CD14-positive monocyte (primary cell): ENCODE measurements at regions not wholly inside any gene's neighbourhood (a gene's known extent, or its start where the extent isn't known, plus 50 kb on each side); places are given as distances from the start of the nearest gene placed in this dataset.

Experiments used
- DNase-seq, 3 donors: peaks; one replicate each; pipeline ENCODE4 v3.0.0-alpha.2; 2011 to 2022
- H2AFZ ChIP-seq: 2 replicates; pipeline ENCODE4 v1.6.0; 2012; ENCODE audit warnings: mild to moderate bottlenecking, low read depth, low read length, inconsistent platforms; ENCODE audit not compliant: insufficient read depth, poor library complexity, severe bottlenecking
- H3K27ac ChIP-seq, 2 donors: 1 replicate in 1 of 2; 2 replicates in 1 of 2; pipeline ENCODE4 v1.5.1; 2012 to 2013; ENCODE audit warnings: low read length in 2 of 2, control low read depth in 1 of 2, inconsistent platforms in 1 of 2, low read depth in 1 of 2, mild to moderate bottlenecking in 1 of 2
- H3K27me3 ChIP-seq, 2 donors: one replicate each; pipeline versions ENCODE4 v1.6.0 to v1.6.1; 2011 to 2013; ENCODE audit warnings: low read length in 2 of 2; ENCODE audit not compliant: control insufficient read depth in 2 of 2, insufficient read depth in 2 of 2
- H3K36me3 ChIP-seq, 2 donors: replicated peaks in 1 of 2; 1 replicate in 1 of 2; 2 replicates in 1 of 2; pipeline versions ENCODE4 v1.5.1 to v1.6.1; 2012 to 2013; ENCODE audit warnings: low read length in 2 of 2, control low read depth in 1 of 2, inconsistent platforms in 1 of 2, mild to moderate bottlenecking in 1 of 2; ENCODE audit not compliant: insufficient read depth in 2 of 2, control insufficient read depth in 1 of 2
- H3K4me1 ChIP-seq, 2 donors: 1 replicate in 1 of 2; 2 replicates in 1 of 2; pipeline versions ENCODE4 v1.5.1 to v1.6.1; 2012 to 2013; ENCODE audit warnings: low read length in 2 of 2, control low read depth in 1 of 2, inconsistent platforms in 1 of 2, mild to moderate bottlenecking in 1 of 2, moderate library complexity in 1 of 2; ENCODE audit not compliant: insufficient read depth in 2 of 2, control insufficient read depth in 1 of 2
- H3K4me2 ChIP-seq: replicated peaks from 2 replicates; pipeline ENCODE3; 2012; ENCODE audit warnings: low read length, moderate library complexity, mild to moderate bottlenecking; ENCODE audit not compliant: poor library complexity, severe bottlenecking; ENCODE audit errors: extremely low read depth
- H3K4me3 ChIP-seq, 3 experiments: fragments of 200-600 bp in 1 of 3; sonication (generic) in 1 of 3; replicated peaks in 1 of 3; 1 replicate in 2 of 3; 2 replicates in 1 of 3; pipeline ENCODE4 v1.5.1; 2011 to 2013; ENCODE audit warnings: low read length in 3 of 3, mild to moderate bottlenecking in 3 of 3, control low read depth in 2 of 3, low read depth in 2 of 3, inconsistent platforms in 1 of 3, moderate library complexity in 1 of 3
- H3K79me2 ChIP-seq: 2 replicates; pipeline ENCODE4 v1.6.0; 2012; ENCODE audit warnings: mild to moderate bottlenecking, control low read depth, inconsistent platforms, low read length, moderate library complexity; ENCODE audit not compliant: insufficient read depth
- H3K9ac ChIP-seq: 2 replicates; pipeline ENCODE4 v1.6.0; 2017; ENCODE audit warnings: low read length, mild to moderate bottlenecking; ENCODE audit not compliant: insufficient read depth, poor library complexity, severe bottlenecking
- H3K9me3 ChIP-seq, 2 donors: replicated peaks in 1 of 2; 1 replicate in 1 of 2; 2 replicates in 1 of 2; pipeline versions ENCODE4 v1.5.1 to v1.6.1; 2012 to 2013; ENCODE audit warnings: low read length in 2 of 2, control low read depth in 1 of 2; ENCODE audit not compliant: control insufficient read depth in 1 of 2, insufficient read depth in 1 of 2
- H4K20me1 ChIP-seq: 2 replicates; pipeline ENCODE4 v1.6.0; 2012; ENCODE audit warnings: mild to moderate bottlenecking, low read length, control low read depth, moderate library complexity; ENCODE audit not compliant: insufficient read depth
- H3K27ac Mint-ChIP-seq, 7 donors: one replicate each; pipeline ENCODE4 v1.8.0; 2020; ENCODE audit warnings: mild to moderate bottlenecking in 7 of 7, mixed read lengths in 7 of 7, moderate library complexity in 6 of 7, inconsistent platforms in 2 of 7
- H3K27me3 Mint-ChIP-seq, 3 donors: one replicate each; pipeline ENCODE4 v1.8.0; 2021 to 2022; ENCODE audit warnings: low read depth in 3 of 3, mild to moderate bottlenecking in 3 of 3, mixed read lengths in 3 of 3, moderate library complexity in 3 of 3, inconsistent platforms in 1 of 3
- H3K36me3 Mint-ChIP-seq, 2 donors: one replicate each; pipeline ENCODE4 v1.8.0; 2020; ENCODE audit warnings: mixed read lengths in 2 of 2, inconsistent platforms in 1 of 2, mild to moderate bottlenecking in 1 of 2
- H3K4me1 Mint-ChIP-seq: one replicate; pipeline ENCODE4 v1.8.0; 2020; ENCODE audit warnings: mild to moderate bottlenecking, mixed read lengths
- H3K4me3 Mint-ChIP-seq, 2 donors: one replicate each; pipeline ENCODE4 v1.8.0; 2020; ENCODE audit warnings: mild to moderate bottlenecking in 2 of 2, mixed read lengths in 2 of 2, moderate library complexity in 1 of 2
- H3K9me3 Mint-ChIP-seq, 7 donors: one replicate each; pipeline ENCODE4 v1.8.0; 2020 to 2022; ENCODE audit warnings: mixed read lengths in 7 of 7, mild to moderate bottlenecking in 6 of 7, moderate library complexity in 6 of 7, inconsistent platforms in 2 of 7
- CTCF ChIP-seq: fragments of 200-600 bp; IDR thresholded peaks from one replicate; pipeline ENCODE4 v1.8.0; 2022; ENCODE audit warnings: antibody characterized with exemption, mild to moderate bottlenecking
- WGBS: methylation state at CpG from one replicate; pipeline ENCODE4 v1.1.5; 2013; ENCODE audit warnings: missing lambda C conversion rate; ENCODE audit not compliant: insufficient coverage; 5-methylcytosine and 5-hydroxymethylcytosine counted together
- intact Hi-C, 2 donors: fragments of 100-400 bp; cut with micrococcal nuclease; formaldehyde crosslinking; loops; one replicate each; pipeline versions ENCODE4 v1.15.0 to v1.15.1; 2023

GRCh38 chr1:111062081-111062480 lies 77.8 kb downstream of the DRAM2 start:
- intact Hi-C loops = no loop called here
- Histone ChIP-seq H3K27ac (no peak overlapping the region), H3K9ac (no peak overlapping the region), H3K9me3 (peaks cover 12 to 27% of the 10 kb centered on the region in 2 donors), H3K4me2 (no peak overlapping the region), H3K4me1 (no peaks in the 10 kb centered on the region), H4K20me1 (no peaks in the 10 kb centered on the region), H3K36me3 (no peaks in the 10 kb centered on the region), H3K4me3 (no peak overlapping the region), H3K27me3 (no peaks in the 10 kb centered on the region), H2AFZ (no peak overlapping the region), H3K79me2 (no peaks in the 10 kb centered on the region)
- no peak for TF ChIP-seq CTCF
- H3K27me3 Mint-ChIP-seq = peaks cover 5 to 8% (median 5%) of the 10 kb centered on the region in 3 donors
- DNase-seq = no peak
- H3K27ac Mint-ChIP-seq = no peak overlapping the region
- peaks cover 14 to 43% (median 36%) of the 10 kb centered on the region in 7 donors for H3K9me3 Mint-ChIP-seq
- H3K4me3 Mint-ChIP-seq = no peak overlapping the region
- no peaks in the 10 kb centered on the region for H3K4me1 Mint-ChIP-seq
- no peaks in the 10 kb centered on the region for H3K36me3 Mint-ChIP-seq

GRCh38 chr1:111054656-111055055 lies 85.2 kb downstream of the DRAM2 start:
- Histone ChIP-seq H3K9me3 (no peaks in the 10 kb centered on the region), H3K4me2 (no peak overlapping the region), H3K27ac (no peak overlapping the region), H3K36me3 (no peaks in the 10 kb centered on the region), H3K27me3 (peaks cover 0 to 5% of the 10 kb centered on the region in 2 donors), H2AFZ (no peak overlapping the region), H3K9ac (no peak overlapping the region), H3K4me1 (no peaks in the 10 kb centered on the region), H3K4me3 (no peak overlapping the region), H4K20me1 (no peaks in the 10 kb centered on the region), H3K79me2 (no peaks in the 10 kb centered on the region)
- H3K27ac Mint-ChIP-seq = no peak overlapping the region
- peak overlapping the region in 1 of 2 donors; percentile 6 for H3K4me3 Mint-ChIP-seq
- peaks cover 10 to 18% (median 13%) of the 10 kb centered on the region in 7 donors for H3K9me3 Mint-ChIP-seq
- WGBS = no CpG with 5 or more reads among the region's 2 CpGs
- peaks cover 8 to 19% (median 15%) of the 10 kb centered on the region in 3 donors for H3K27me3 Mint-ChIP-seq
- no peak for DNase-seq
- no peaks in the 10 kb centered on the region for H3K36me3 Mint-ChIP-seq
- no peak for TF ChIP-seq CTCF
- H3K4me1 Mint-ChIP-seq = no peaks in the 10 kb centered on the region
- intact Hi-C loops = no loop called here
